Neural cell (in vitro differentiated cells): ENCODE measurements at regions not wholly inside any gene's neighbourhood (a gene's known extent, or its start where the extent isn't known, plus 50 kb on each side); places are given as distances from the start of the nearest gene placed in this dataset.

Experiments
- H2AFZ ChIP-seq: fragments of 200-600, 300-800 bp; sonication (generic), shearing (Covaris generic); 2 replicates; pipeline ENCODE4 v1.6.0; 2014; ENCODE audit warnings: low read depth, mild to moderate bottlenecking, antibody characterized with exemption, low read length, moderate library complexity
- H3F3A ChIP-seq: fragments of 200-600 bp; shearing (Covaris generic); 2 replicates; pipeline ENCODE4 v1.6.1; 2016; ENCODE audit warnings: mild to moderate bottlenecking, moderate library complexity, mixed read lengths, antibody characterized with exemption, low read length; ENCODE audit not compliant: insufficient read depth, poor library complexity, severe bottlenecking
- H3K27ac ChIP-seq: fragments of 200-600, 300-800 bp; sonication (generic), shearing (Covaris generic); 2 replicates; pipeline ENCODE4 v1.5.1; 2014; ENCODE audit warnings: mild to moderate bottlenecking, low read length, moderate library complexity
- H3K27me3 ChIP-seq: fragments of 300-800, 200-600 bp; sonication (generic), shearing (Covaris generic); 2 replicates; pipeline ENCODE4 v1.6.0; 2014; ENCODE audit warnings: mild to moderate bottlenecking, low read depth, low read length, moderate library complexity; ENCODE audit not compliant: insufficient read depth
- H3K36me3 ChIP-seq: fragments of 300-800, 200-600 bp; sonication (generic), shearing (Covaris generic); 2 replicates; pipeline ENCODE4 v1.5.1; 2014; ENCODE audit warnings: mild to moderate bottlenecking, antibody characterized with exemption, low read length, moderate library complexity; ENCODE audit not compliant: insufficient read depth
- H3K4me2 ChIP-seq: fragments of 300-800, 200-600 bp; sonication (generic), shearing (Covaris generic); 2 replicates; pipeline ENCODE4 v1.6.0; 2014; ENCODE audit warnings: mild to moderate bottlenecking, low read length
- H3K4me3 ChIP-seq: fragments of 300-800, 200-600 bp; sonication (generic), shearing (Covaris generic); 2 replicates; pipeline ENCODE4 v1.5.1; 2014; ENCODE audit warnings: mild to moderate bottlenecking, low read length, moderate library complexity
- H3K79me2 ChIP-seq: fragments of 200-600 bp; shearing (Covaris generic); replicated peaks from 2 replicates; pipeline ENCODE4 v1.6.0; 2014; ENCODE audit warnings: mild to moderate bottlenecking, low read length, moderate library complexity; ENCODE audit not compliant: insufficient read depth
- H3K9ac ChIP-seq: fragments of 300-800, 200-600 bp; sonication (generic), shearing (Covaris generic); 2 replicates; pipeline ENCODE4 v1.6.1; 2016; ENCODE audit warnings: mild to moderate bottlenecking, low read length, mixed read lengths
- H3K9me2 ChIP-seq: fragments of 200-600 bp; shearing (Covaris generic); 2 replicates; pipeline ENCODE4 v1.6.1; 2016; ENCODE audit warnings: mild to moderate bottlenecking, low read length, mixed read lengths; ENCODE audit not compliant: insufficient read depth
- H3K9me3 ChIP-seq: fragments of 200-600, 300-800 bp; sonication (generic), shearing (Covaris generic); 2 replicates; pipeline ENCODE4 v1.6.1; 2016; ENCODE audit warnings: mild to moderate bottlenecking, mixed run types, low read length, moderate library complexity, mixed read lengths
- H4K20me1 ChIP-seq: fragments of 200-600 bp; shearing (Covaris generic); 2 replicates; pipeline ENCODE4 v1.6.1; 2016; ENCODE audit warnings: mild to moderate bottlenecking, mixed run types; ENCODE audit not compliant: insufficient read depth
- CTCF ChIP-seq: fragments of 450-650 bp; IDR thresholded peaks from 2 replicates; pipeline ENCODE4 v1.5.1; 2014; ENCODE audit warnings: antibody characterized with exemption, mild to moderate bottlenecking, moderate library complexity; ENCODE audit not compliant: poor library complexity, severe bottlenecking
- EP300 ChIP-seq: fragments of 450-650 bp; conservative IDR thresholded peaks from 2 replicates; pipeline ENCODE4 v1.6.1; 2014; ENCODE audit warnings: antibody characterized with exemption, mild to moderate bottlenecking, moderate library complexity; ENCODE audit not compliant: poor library complexity, severe bottlenecking
- EZH2 ChIP-seq: fragments of 200-600, 300-800 bp; shearing (Covaris generic), sonication (generic); IDR thresholded peaks from 2 replicates; pipeline ENCODE4 v1.6.1; 2014; ENCODE audit warnings: antibody characterized with exemption, low read length, borderline replicate concordance, mild to moderate bottlenecking; ENCODE audit not compliant: insufficient read depth, poor library complexity, severe bottlenecking
- MXI1 ChIP-seq: fragments of 450-650 bp; conservative IDR thresholded peaks from 2 replicates; pipeline ENCODE4 v1.6.1; 2014; ENCODE audit warnings: antibody characterized with exemption, mild to moderate bottlenecking; ENCODE audit not compliant: poor library complexity, severe bottlenecking
- POLR2AphosphoS5 ChIP-seq: IDR thresholded peaks from 2 replicates; pipeline ENCODE4 v1.6.1; 2012
- RAD21 ChIP-seq: fragments of 450-650 bp; conservative IDR thresholded peaks from 2 replicates; pipeline ENCODE4 v1.6.1; 2014; ENCODE audit warnings: antibody characterized with exemption, mild to moderate bottlenecking, moderate library complexity
- REST ChIP-seq: IDR thresholded peaks from 2 replicates; pipeline ENCODE4 v1.6.1; 2012; ENCODE audit warnings: borderline replicate concordance
- SMC3 ChIP-seq: fragments of 450-650 bp; conservative IDR thresholded peaks from 2 replicates; pipeline ENCODE4 v1.6.1; 2014; ENCODE audit warnings: antibody characterized with exemption, mild to moderate bottlenecking, moderate library complexity; ENCODE audit not compliant: poor library complexity

- Histone ChIP-seq H3K9me3 (no peaks in the 10 kb centered on the region), H3K4me2 (no peak overlapping the region), H4K20me1 (no peaks in the 10 kb centered on the region), H3K9ac (no peak overlapping the region), H3K79me2 (no peaks in the 10 kb centered on the region), H3K36me3 (no peaks in the 10 kb centered on the region), H2AFZ (no peak overlapping the region), H3K27ac (no peak overlapping the region), H3F3A (no peaks in the 10 kb centered on the region), H3K9me2 (no peaks in the 10 kb centered on the region), H3K4me3 (no peak overlapping the region), H3K27me3 (no peaks in the 10 kb centered on the region)
- no peak for TF ChIP-seq EP300
- TF ChIP-seq CTCF, result no peak
- no peak for TF ChIP-seq POLR2AphosphoS5
- TF ChIP-seq RAD21, result no peak
Observed at GRCh38 chr13:40181203-40181845, 485.1 kb downstream of the FOXO1 start.

GRCh38 chr13:40182591-40182990, 483.9 kb downstream of the FOXO1 start:
- no peak overlapping the region for H3K4me3 ChIP-seq
- TF ChIP-seq RAD21 (no peak), POLR2AphosphoS5 (no peak), EP300 (no peak), MXI1 (no peak), CTCF (no peak), SMC3 (no peak), REST (no peak), EZH2 (no peak)
- no peak overlapping the region for H3K4me2 ChIP-seq

More at GRCh38 chr13:40182591-40182990, 483.9 kb downstream of the FOXO1 start:
- Histone ChIP-seq H3K27ac (no peak overlapping the region), H3K36me3 (no peaks in the 10 kb centered on the region), H3K9ac (no peak overlapping the region), H4K20me1 (no peaks in the 10 kb centered on the region), H3K9me2 (no peaks in the 10 kb centered on the region), H3F3A (no peaks in the 10 kb centered on the region), H2AFZ (no peak overlapping the region), H3K9me3 (no peaks in the 10 kb centered on the region), H3K79me2 (no peaks in the 10 kb centered on the region), H3K27me3 (no peaks in the 10 kb centered on the region)
